CD14-positive monocyte (primary cell): ENCODE measurements at regions not wholly inside any gene's neighbourhood (a gene's known extent, or its start where the extent isn't known, plus 50 kb on each side); places are given as distances from the start of the nearest gene placed in this dataset.

Experiments used
- DNase-seq, 3 donors: peaks; one replicate each; pipeline ENCODE4 v3.0.0-alpha.2; 2011 to 2022
- H2AFZ ChIP-seq: 2 replicates; pipeline ENCODE4 v1.6.0; 2012; ENCODE audit warnings: mild to moderate bottlenecking, low read depth, low read length, inconsistent platforms; ENCODE audit not compliant: insufficient read depth, poor library complexity, severe bottlenecking
- H3K27ac ChIP-seq, 2 donors: 1 replicate in 1 of 2; 2 replicates in 1 of 2; pipeline ENCODE4 v1.5.1; 2012 to 2013; ENCODE audit warnings: low read length in 2 of 2, control low read depth in 1 of 2, inconsistent platforms in 1 of 2, low read depth in 1 of 2, mild to moderate bottlenecking in 1 of 2
- H3K27me3 ChIP-seq, 2 donors: one replicate each; pipeline versions ENCODE4 v1.6.0 to v1.6.1; 2011 to 2013; ENCODE audit warnings: low read length in 2 of 2; ENCODE audit not compliant: control insufficient read depth in 2 of 2, insufficient read depth in 2 of 2
- H3K36me3 ChIP-seq, 2 donors: replicated peaks in 1 of 2; 1 replicate in 1 of 2; 2 replicates in 1 of 2; pipeline versions ENCODE4 v1.5.1 to v1.6.1; 2012 to 2013; ENCODE audit warnings: low read length in 2 of 2, control low read depth in 1 of 2, inconsistent platforms in 1 of 2, mild to moderate bottlenecking in 1 of 2; ENCODE audit not compliant: insufficient read depth in 2 of 2, control insufficient read depth in 1 of 2
- H3K4me1 ChIP-seq, 2 donors: 1 replicate in 1 of 2; 2 replicates in 1 of 2; pipeline versions ENCODE4 v1.5.1 to v1.6.1; 2012 to 2013; ENCODE audit warnings: low read length in 2 of 2, control low read depth in 1 of 2, inconsistent platforms in 1 of 2, mild to moderate bottlenecking in 1 of 2, moderate library complexity in 1 of 2; ENCODE audit not compliant: insufficient read depth in 2 of 2, control insufficient read depth in 1 of 2
- H3K4me2 ChIP-seq: replicated peaks from 2 replicates; pipeline ENCODE3; 2012; ENCODE audit warnings: low read length, moderate library complexity, mild to moderate bottlenecking; ENCODE audit not compliant: poor library complexity, severe bottlenecking; ENCODE audit errors: extremely low read depth
- H3K4me3 ChIP-seq, 3 experiments: fragments of 200-600 bp in 1 of 3; sonication (generic) in 1 of 3; replicated peaks in 1 of 3; 1 replicate in 2 of 3; 2 replicates in 1 of 3; pipeline ENCODE4 v1.5.1; 2011 to 2013; ENCODE audit warnings: low read length in 3 of 3, mild to moderate bottlenecking in 3 of 3, control low read depth in 2 of 3, low read depth in 2 of 3, inconsistent platforms in 1 of 3, moderate library complexity in 1 of 3
- H3K79me2 ChIP-seq: 2 replicates; pipeline ENCODE4 v1.6.0; 2012; ENCODE audit warnings: mild to moderate bottlenecking, control low read depth, inconsistent platforms, low read length, moderate library complexity; ENCODE audit not compliant: insufficient read depth
- H3K9ac ChIP-seq: 2 replicates; pipeline ENCODE4 v1.6.0; 2017; ENCODE audit warnings: low read length, mild to moderate bottlenecking; ENCODE audit not compliant: insufficient read depth, poor library complexity, severe bottlenecking
- H3K9me3 ChIP-seq, 2 donors: replicated peaks in 1 of 2; 1 replicate in 1 of 2; 2 replicates in 1 of 2; pipeline versions ENCODE4 v1.5.1 to v1.6.1; 2012 to 2013; ENCODE audit warnings: low read length in 2 of 2, control low read depth in 1 of 2; ENCODE audit not compliant: control insufficient read depth in 1 of 2, insufficient read depth in 1 of 2
- H4K20me1 ChIP-seq: 2 replicates; pipeline ENCODE4 v1.6.0; 2012; ENCODE audit warnings: mild to moderate bottlenecking, low read length, control low read depth, moderate library complexity; ENCODE audit not compliant: insufficient read depth
- H3K27ac Mint-ChIP-seq, 7 donors: one replicate each; pipeline ENCODE4 v1.8.0; 2020; ENCODE audit warnings: mild to moderate bottlenecking in 7 of 7, mixed read lengths in 7 of 7, moderate library complexity in 6 of 7, inconsistent platforms in 2 of 7
- H3K27me3 Mint-ChIP-seq, 3 donors: one replicate each; pipeline ENCODE4 v1.8.0; 2021 to 2022; ENCODE audit warnings: low read depth in 3 of 3, mild to moderate bottlenecking in 3 of 3, mixed read lengths in 3 of 3, moderate library complexity in 3 of 3, inconsistent platforms in 1 of 3
- H3K36me3 Mint-ChIP-seq, 2 donors: one replicate each; pipeline ENCODE4 v1.8.0; 2020; ENCODE audit warnings: mixed read lengths in 2 of 2, inconsistent platforms in 1 of 2, mild to moderate bottlenecking in 1 of 2
- H3K4me1 Mint-ChIP-seq: one replicate; pipeline ENCODE4 v1.8.0; 2020; ENCODE audit warnings: mild to moderate bottlenecking, mixed read lengths
- H3K4me3 Mint-ChIP-seq, 2 donors: one replicate each; pipeline ENCODE4 v1.8.0; 2020; ENCODE audit warnings: mild to moderate bottlenecking in 2 of 2, mixed read lengths in 2 of 2, moderate library complexity in 1 of 2
- H3K9me3 Mint-ChIP-seq, 7 donors: one replicate each; pipeline ENCODE4 v1.8.0; 2020 to 2022; ENCODE audit warnings: mixed read lengths in 7 of 7, mild to moderate bottlenecking in 6 of 7, moderate library complexity in 6 of 7, inconsistent platforms in 2 of 7
- CTCF ChIP-seq: fragments of 200-600 bp; IDR thresholded peaks from one replicate; pipeline ENCODE4 v1.8.0; 2022; ENCODE audit warnings: antibody characterized with exemption, mild to moderate bottlenecking
- WGBS: methylation state at CpG from one replicate; pipeline ENCODE4 v1.1.5; 2013; ENCODE audit warnings: missing lambda C conversion rate; ENCODE audit not compliant: insufficient coverage; 5-methylcytosine and 5-hydroxymethylcytosine counted together
- intact Hi-C, 2 donors: fragments of 100-400 bp; cut with micrococcal nuclease; formaldehyde crosslinking; loops; one replicate each; pipeline versions ENCODE4 v1.15.0 to v1.15.1; 2023

GRCh38 chr10:130775311-130775710 is 536.2 kb downstream of the TCERG1L start:
- Histone ChIP-seq H3K9me3 (no peaks in the 10 kb centered on the region), H3K4me3 (no peak overlapping the region), H3K27ac (no peak overlapping the region), H3K27me3 (no peaks in the 10 kb centered on the region), H3K36me3 (no peaks in the 10 kb centered on the region), H4K20me1 (no peaks in the 10 kb centered on the region), H3K79me2 (no peaks in the 10 kb centered on the region), H2AFZ (no peak overlapping the region), H3K4me2 (no peak overlapping the region), H3K4me1 (no peaks in the 10 kb centered on the region), H3K9ac (no peak overlapping the region)
- Mint-ChIP-seq H3K4me3 (no peak overlapping the region), H3K9me3 (peaks cover 0 to 4% (median under 1%) of the 10 kb centered on the region in 7 donors), H3K4me1 (no peaks in the 10 kb centered on the region), H3K36me3 (no peaks in the 10 kb centered on the region), H3K27me3 (peaks cover 0 to 11% (median 9%) of the 10 kb centered on the region in 3 donors), H3K27ac (no peak overlapping the region)
- 83% methylated on average over 1 of the region's 1 CpG for WGBS
- DNase-seq, result no peak
- TF ChIP-seq CTCF, result no peak
- intact Hi-C loops, result no loop called here

- no peaks in the 10 kb centered on the region for H3K36me3 ChIP-seq
- no peak overlapping the region for H3K4me3 Mint-ChIP-seq
- peaks cover 0 to 11% (median 9%) of the 10 kb centered on the region in 3 donors for H3K27me3 Mint-ChIP-seq
- H3K4me2 ChIP-seq, result no peak overlapping the region
- no peaks in the 10 kb centered on the region for H3K27me3 ChIP-seq
- 69% methylated on average over 2 of the region's 10 CpGs for WGBS
- H3K4me1 ChIP-seq, result no peaks in the 10 kb centered on the region
- no peak overlapping the region for H2AFZ ChIP-seq
- no peaks in the 10 kb centered on the region for H3K9me3 ChIP-seq
- DNase-seq, result no peak
- H3K79me2 ChIP-seq, result no peaks in the 10 kb centered on the region
- H3K27ac ChIP-seq, result no peak overlapping the region
- H3K9me3 Mint-ChIP-seq, result peaks cover 0 to 3% (median 0%) of the 10 kb centered on the region in 7 donors
- no peaks in the 10 kb centered on the region for H3K4me1 Mint-ChIP-seq
- H3K4me3 ChIP-seq, result no peak overlapping the region
- no peak for TF ChIP-seq CTCF
- no peak overlapping the region for H3K9ac ChIP-seq
- H4K20me1 ChIP-seq, result no peaks in the 10 kb centered on the region
- H3K27ac Mint-ChIP-seq, result no peak overlapping the region
- H3K36me3 Mint-ChIP-seq, result no peaks in the 10 kb centered on the region
- intact Hi-C loops, result no loop called here
Observed at GRCh38 chr10:130776724-130777123, 534.8 kb downstream of the TCERG1L start.
